Body of pancreas (tissue), 4 donors: ENCODE measurements at regions not wholly inside any gene's neighbourhood (a gene's known extent, or its start where the extent isn't known, plus 50 kb on each side); places are given as distances from the start of the nearest gene placed in this dataset.

ENCODE experiments used
- ATAC-seq: fragments of 150-250 bp; one replicate; pipeline ENCODE4 v1.9.1; 2016
- DNase-seq, 4 donors: peaks; one replicate each; pipeline ENCODE4 v3.0.0-alpha.2; 2019
- H3K27ac ChIP-seq, 4 donors: fragments of 200-600 bp; sonication (generic); 1 replicate in 3 of 4; 2 replicates in 1 of 4; pipeline versions ENCODE4 v1.5.1 to v1.6.1; 2016 to 2019; ENCODE audit warnings: mild to moderate bottlenecking in 1 of 4, mixed read lengths in 1 of 4, moderate library complexity in 1 of 4
- H3K27me3 ChIP-seq, 2 donors: fragments of 200-600 bp; sonication (generic); one replicate each; pipeline ENCODE4 v1.6.0; 2016; ENCODE audit warnings: mild to moderate bottlenecking in 1 of 2
- H3K36me3 ChIP-seq, 2 donors: fragments of 200-600 bp; sonication (generic); replicated peaks in 1 of 2; 2 replicates each; pipeline ENCODE4 v1.5.1; 2016; ENCODE audit warnings: low read depth in 2 of 2; ENCODE audit not compliant: insufficient read depth in 1 of 2
- H3K4me1 ChIP-seq: fragments of 200-600 bp; sonication (generic); one replicate; pipeline ENCODE4 v1.6.0; 2016
- H3K4me3 ChIP-seq, 2 donors: fragments of 200-600 bp; sonication (generic); 1 replicate in 1 of 2; 2 replicates in 1 of 2; pipeline ENCODE4 v1.5.1; 2016 to 2019
- H3K9me3 ChIP-seq, 3 donors: fragments of 200-600 bp; sonication (generic); 1 replicate in 2 of 3; 2 replicates in 1 of 3; pipeline ENCODE4 v1.5.1; 2016
- POLR2A ChIP-seq, 3 donors: fragments of 450-650 bp; IDR thresholded peaks; one replicate each; pipeline ENCODE4 v1.6.1; 2016; ENCODE audit warnings: antibody characterized with exemption in 3 of 3, mild to moderate bottlenecking in 2 of 3
- WGBS, 2 donors: methylation state at CpG; one replicate each; pipeline ENCODE4 v1.1.5; 2017; 5-methylcytosine and 5-hydroxymethylcytosine counted together
- intact Hi-C: fragments of 100-400 bp; cut with DNase I; formaldehyde crosslinking; loops from one replicate; pipeline ENCODE4 v1.15.1; 2023
- TF ChIP-seq, protein P1 (sequence below), 7 experiments: fragments of 450-650 bp in 4 of 7; fragments of 200-600 bp in 3 of 7; sonication (generic) in 3 of 7; IDR thresholded peaks; one replicate each; pipeline ENCODE4 v1.5.1; 2016 to 2019; ENCODE audit warnings: antibody characterized with exemption in 7 of 7

GRCh38 chr10:45564303-45564959, 108.1 kb downstream of the ZFAND4 start:
- WGBS, 2 donors: 72 to 81% methylated on average over 3 of the region's 3 CpGs
- H3K36me3 ChIP-seq: no peaks in the 10 kb centered on the region
- H3K27ac ChIP-seq: no peak overlapping the region
- no peaks in the 10 kb centered on the region for H3K4me1 ChIP-seq
- no peaks in the 10 kb centered on the region for H3K9me3 ChIP-seq
- H3K27me3 ChIP-seq: no peaks in the 10 kb centered on the region
- ATAC-seq (no peak), DNase-seq (no peak)
- intact Hi-C loops: no loop called here
- TF ChIP-seq, protein P1, sequence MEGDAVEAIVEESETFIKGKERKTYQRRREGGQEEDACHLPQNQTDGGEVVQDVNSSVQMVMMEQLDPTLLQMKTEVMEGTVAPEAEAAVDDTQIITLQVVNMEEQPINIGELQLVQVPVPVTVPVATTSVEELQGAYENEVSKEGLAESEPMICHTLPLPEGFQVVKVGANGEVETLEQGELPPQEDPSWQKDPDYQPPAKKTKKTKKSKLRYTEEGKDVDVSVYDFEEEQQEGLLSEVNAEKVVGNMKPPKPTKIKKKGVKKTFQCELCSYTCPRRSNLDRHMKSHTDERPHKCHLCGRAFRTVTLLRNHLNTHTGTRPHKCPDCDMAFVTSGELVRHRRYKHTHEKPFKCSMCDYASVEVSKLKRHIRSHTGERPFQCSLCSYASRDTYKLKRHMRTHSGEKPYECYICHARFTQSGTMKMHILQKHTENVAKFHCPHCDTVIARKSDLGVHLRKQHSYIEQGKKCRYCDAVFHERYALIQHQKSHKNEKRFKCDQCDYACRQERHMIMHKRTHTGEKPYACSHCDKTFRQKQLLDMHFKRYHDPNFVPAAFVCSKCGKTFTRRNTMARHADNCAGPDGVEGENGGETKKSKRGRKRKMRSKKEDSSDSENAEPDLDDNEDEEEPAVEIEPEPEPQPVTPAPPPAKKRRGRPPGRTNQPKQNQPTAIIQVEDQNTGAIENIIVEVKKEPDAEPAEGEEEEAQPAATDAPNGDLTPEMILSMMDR (IDR thresholded peaks at IDR 0.05): no peak
- no peak for TF ChIP-seq POLR2A (IDR thresholded peaks at IDR 0.05)
- H3K4me3 ChIP-seq: no peak overlapping the region

DNA sequence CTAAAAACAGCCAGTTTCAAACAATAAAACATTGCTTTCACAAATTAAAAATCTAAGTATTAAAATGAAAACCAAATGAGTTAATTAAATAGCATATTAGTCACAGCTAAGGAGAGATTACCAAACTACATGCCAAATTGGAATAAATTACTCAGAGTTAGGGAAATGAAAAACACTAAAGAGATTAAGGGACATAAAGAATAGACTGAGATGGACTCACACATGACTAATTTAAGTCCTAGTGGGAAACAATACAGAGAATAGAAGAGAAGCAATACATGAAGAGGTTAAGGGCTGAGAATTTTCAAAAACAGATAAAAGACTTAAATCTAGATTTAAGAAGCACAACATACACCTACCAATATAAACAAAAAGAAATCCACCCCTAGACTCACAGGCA, 110.6 kb downstream of the ZFAND4 start:
- no peak for DNase-seq
- no peak overlapping the region for H3K27ac ChIP-seq
- H3K9me3 ChIP-seq: no peaks in the 10 kb centered on the region
- no peaks in the 10 kb centered on the region for H3K36me3 ChIP-seq
- no peak overlapping the region for H3K4me3 ChIP-seq
- no peaks in the 10 kb centered on the region for H3K27me3 ChIP-seq
- peaks cover 5% of the 10 kb centered on the region for H3K4me1 ChIP-seq
- TF ChIP-seq, protein P1 (IDR thresholded peaks at IDR 0.05): no peak
- no peak for TF ChIP-seq POLR2A (IDR thresholded peaks at IDR 0.05)
- no peak for ATAC-seq
- intact Hi-C loops: no loop called here

DNA sequence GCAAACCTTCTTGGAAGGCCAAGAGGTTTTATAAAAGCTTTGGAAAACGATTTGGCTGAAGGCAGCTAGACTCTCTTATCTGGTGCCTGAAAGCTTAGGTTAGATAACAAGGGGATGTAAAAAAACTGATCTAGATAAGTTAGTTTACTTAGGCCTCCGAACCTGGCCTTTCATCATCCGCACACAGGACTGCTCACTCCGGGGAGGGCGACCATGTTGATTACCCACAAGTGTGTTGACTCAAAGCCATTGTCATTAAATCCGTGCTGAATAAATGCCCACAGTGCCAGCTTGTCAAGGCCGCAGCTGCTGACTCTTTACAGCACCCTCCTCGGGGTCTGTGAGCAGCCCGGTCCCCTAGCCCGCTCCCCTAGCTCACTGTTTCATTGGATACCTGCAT, 112.3 kb downstream of the ZFAND4 start:
- no peak for TF ChIP-seq POLR2A (IDR thresholded peaks at IDR 0.05)
- no peak overlapping the region for H3K4me3 ChIP-seq
- H3K27ac ChIP-seq: no peak overlapping the region
- H3K9me3 ChIP-seq: no peaks in the 10 kb centered on the region
- no peak for DNase-seq
- no peaks in the 10 kb centered on the region for H3K27me3 ChIP-seq
- H3K4me1 ChIP-seq: peaks cover 5% of the 10 kb centered on the region
- no peaks in the 10 kb centered on the region for H3K36me3 ChIP-seq
- intact Hi-C loops: no loop called here
- 75 to 86% methylated on average over 10 of the region's 10 CpGs for WGBS, 2 donors
- ATAC-seq: no peak

GRCh38 chr10:45558425-45558824, 114.1 kb downstream of the ZFAND4 start:
- Histone ChIP-seq H3K27ac (no peak overlapping the region), H3K9me3 (no peaks in the 10 kb centered on the region), H3K36me3 (no peaks in the 10 kb centered on the region), H3K4me3 (no peak overlapping the region), H3K27me3 (no peaks in the 10 kb centered on the region), H3K4me1 (peaks cover 5% of the 10 kb centered on the region)
- WGBS, 2 donors: 79 to 85% methylated on average over 5 to 7 of the region's 7 CpGs
- ATAC-seq (no peak), DNase-seq (no peak)
- intact Hi-C loops: no loop called here
- no peak for TF ChIP-seq POLR2A (IDR thresholded peaks at IDR 0.05)
- TF ChIP-seq, protein P1 (IDR thresholded peaks at IDR 0.05): no peak

- peak in 1 of 4 donors; percentile 20 for DNase-seq
- H3K9me3 ChIP-seq: no peaks in the 10 kb centered on the region
Measured at GRCh38 chr10:45557275-45557905, 115.2 kb downstream of the ZFAND4 start.

More at GRCh38 chr10:45557275-45557905, 115.2 kb downstream of the ZFAND4 start:
- H3K36me3 ChIP-seq: no peaks in the 10 kb centered on the region
- peaks cover 5% of the 10 kb centered on the region for H3K4me1 ChIP-seq
- WGBS, 2 donors: 64 to 69% methylated on average over 8 to 9 of the region's 9 CpGs
- TF ChIP-seq POLR2A (IDR thresholded peaks at IDR 0.05): no peak
- TF ChIP-seq, protein P1 (IDR thresholded peaks at IDR 0.05): no peak
- no peak overlapping the region for H3K27ac ChIP-seq
- intact Hi-C loops: no loop called here
- H3K4me3 ChIP-seq: no peak overlapping the region
- ATAC-seq: no peak
- H3K27me3 ChIP-seq: no peaks in the 10 kb centered on the region
